Endodermal cell (in vitro differentiated cells): ENCODE measurements at regions not wholly inside any gene's neighbourhood (a gene's known extent, or its start where the extent isn't known, plus 50 kb on each side); places are given as distances from the start of the nearest gene placed in this dataset.

ENCODE experiments used
- DNase-seq: peaks from one replicate; pipeline ENCODE4 v3.0.0-alpha.2; 2017
- H3K27ac ChIP-seq: 2 replicates; pipeline ENCODE4 v1.5.1; 2013; ENCODE audit warnings: mild to moderate bottlenecking, low read depth, low read length, moderate library complexity
- H3K27me3 ChIP-seq: 2 replicates; pipeline ENCODE4 v1.6.1; 2013; ENCODE audit warnings: mild to moderate bottlenecking, low read length, moderate library complexity; ENCODE audit not compliant: insufficient read depth, control insufficient read depth, poor library complexity, severe bottlenecking
- H3K36me3 ChIP-seq: 2 replicates; pipeline ENCODE4 v1.7.0; 2013; ENCODE audit warnings: mild to moderate bottlenecking, low read length, moderate library complexity; ENCODE audit not compliant: control insufficient read depth, insufficient read depth
- H3K4me1 ChIP-seq: one replicate; pipeline ENCODE4 v1.7.0; 2013; ENCODE audit warnings: low read length; ENCODE audit not compliant: control insufficient read depth, insufficient read depth
- H3K4me3 ChIP-seq: 2 replicates; pipeline ENCODE4 v1.5.1; 2013; ENCODE audit warnings: mild to moderate bottlenecking, low read length, moderate library complexity
- H3K9ac ChIP-seq: 2 replicates; pipeline ENCODE4 v1.6.1; 2013; ENCODE audit warnings: mild to moderate bottlenecking, low read length, moderate library complexity; ENCODE audit not compliant: poor library complexity, severe bottlenecking; ENCODE audit errors: extremely low read depth
- H3K9me3 ChIP-seq: 2 replicates; pipeline ENCODE4 v1.6.1; 2013; ENCODE audit warnings: mild to moderate bottlenecking, low read length, moderate library complexity; ENCODE audit not compliant: control insufficient read depth
- H3K27ac Mint-ChIP-seq: 2 replicates; pipeline ENCODE4 v1.8.0; 2020; ENCODE audit warnings: mixed read lengths
- H3K27me3 Mint-ChIP-seq: 2 replicates; pipeline ENCODE4 v1.8.0; 2021; ENCODE audit warnings: mild to moderate bottlenecking, mixed read lengths; ENCODE audit not compliant: insufficient read depth
- H3K36me3 Mint-ChIP-seq: 2 replicates; pipeline ENCODE4 v1.8.0; 2020; ENCODE audit warnings: low read depth, mixed read lengths
- H3K4me1 Mint-ChIP-seq: 2 replicates; pipeline ENCODE4 v1.8.0; 2020; ENCODE audit warnings: mixed read lengths
- H3K4me3 Mint-ChIP-seq: 2 replicates; pipeline ENCODE4 v1.8.0; 2020; ENCODE audit warnings: mild to moderate bottlenecking, moderate library complexity, mixed read lengths
- H3K9me3 Mint-ChIP-seq: 2 replicates; pipeline ENCODE4 v1.8.0; 2020; ENCODE audit warnings: mild to moderate bottlenecking, mixed read lengths
- WGBS, 2 experiments: methylation state at CpG; one replicate each; pipeline versions ENCODE4 v1.1.5 to v1.1.7; 2013; ENCODE audit warnings: missing lambda C conversion rate in 2 of 2, mixed read lengths in 1 of 2; ENCODE audit not compliant: insufficient coverage in 1 of 2, insufficient read length in 1 of 2; 5-methylcytosine and 5-hydroxymethylcytosine counted together
- TF ChIP-seq, protein P1 (sequence below): fragments of 200-600 bp; sonication (generic); conservative IDR thresholded peaks from 2 replicates; pipeline ENCODE4 v1.5.0; 2021; ENCODE audit warnings: antibody characterized with exemption, mild to moderate bottlenecking

GRCh38 chr13:33554919-33555791, 262.8 kb upstream of the RFC3 start:
- TF ChIP-seq, protein P1, sequence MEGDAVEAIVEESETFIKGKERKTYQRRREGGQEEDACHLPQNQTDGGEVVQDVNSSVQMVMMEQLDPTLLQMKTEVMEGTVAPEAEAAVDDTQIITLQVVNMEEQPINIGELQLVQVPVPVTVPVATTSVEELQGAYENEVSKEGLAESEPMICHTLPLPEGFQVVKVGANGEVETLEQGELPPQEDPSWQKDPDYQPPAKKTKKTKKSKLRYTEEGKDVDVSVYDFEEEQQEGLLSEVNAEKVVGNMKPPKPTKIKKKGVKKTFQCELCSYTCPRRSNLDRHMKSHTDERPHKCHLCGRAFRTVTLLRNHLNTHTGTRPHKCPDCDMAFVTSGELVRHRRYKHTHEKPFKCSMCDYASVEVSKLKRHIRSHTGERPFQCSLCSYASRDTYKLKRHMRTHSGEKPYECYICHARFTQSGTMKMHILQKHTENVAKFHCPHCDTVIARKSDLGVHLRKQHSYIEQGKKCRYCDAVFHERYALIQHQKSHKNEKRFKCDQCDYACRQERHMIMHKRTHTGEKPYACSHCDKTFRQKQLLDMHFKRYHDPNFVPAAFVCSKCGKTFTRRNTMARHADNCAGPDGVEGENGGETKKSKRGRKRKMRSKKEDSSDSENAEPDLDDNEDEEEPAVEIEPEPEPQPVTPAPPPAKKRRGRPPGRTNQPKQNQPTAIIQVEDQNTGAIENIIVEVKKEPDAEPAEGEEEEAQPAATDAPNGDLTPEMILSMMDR, result no peak
- no peak overlapping the region for H3K27ac ChIP-seq
- no peak for DNase-seq
- peaks cover 6% of the 10 kb centered on the region for H3K4me1 Mint-ChIP-seq
- no peaks in the 10 kb centered on the region for H3K4me1 ChIP-seq
- WGBS, 2 experiments, result 84 to 100% methylated on average over 1 to 3 of the region's 3 CpGs
- no peak overlapping the region for H3K27ac Mint-ChIP-seq
- H3K36me3 ChIP-seq, result no peaks in the 10 kb centered on the region
- H3K36me3 Mint-ChIP-seq, result no peaks in the 10 kb centered on the region
- no peaks in the 10 kb centered on the region for H3K27me3 Mint-ChIP-seq
- H3K27me3 ChIP-seq, result no peaks in the 10 kb centered on the region
- no peaks in the 10 kb centered on the region for H3K9me3 Mint-ChIP-seq
- H3K4me3 ChIP-seq, result no peak overlapping the region
- no peak overlapping the region for H3K4me3 Mint-ChIP-seq
- no peaks in the 10 kb centered on the region for H3K9me3 ChIP-seq
- no peak overlapping the region for H3K9ac ChIP-seq

GRCh38 chr13:33556828-33557227, 261.1 kb upstream of the RFC3 start:
- TF ChIP-seq, protein P1, result no peak
- H3K27ac Mint-ChIP-seq, result no peak overlapping the region
- no peaks in the 10 kb centered on the region for H3K27me3 ChIP-seq
- no peak overlapping the region for H3K4me3 Mint-ChIP-seq
- no peak overlapping the region for H3K27ac ChIP-seq
- H3K36me3 Mint-ChIP-seq, result no peaks in the 10 kb centered on the region
- no peaks in the 10 kb centered on the region for H3K4me1 ChIP-seq
- H3K4me1 Mint-ChIP-seq, result peaks cover 6% of the 10 kb centered on the region
- no peaks in the 10 kb centered on the region for H3K36me3 ChIP-seq
- no CpG with 5 or more reads among the region's 1 CpG for WGBS, 2 experiments
- no peak overlapping the region for H3K9ac ChIP-seq
- no peak for DNase-seq
- no peaks in the 10 kb centered on the region for H3K27me3 Mint-ChIP-seq
- no peaks in the 10 kb centered on the region for H3K9me3 Mint-ChIP-seq
- no peak overlapping the region for H3K4me3 ChIP-seq
- no peaks in the 10 kb centered on the region for H3K9me3 ChIP-seq

GRCh38 chr13:33560726-33561125, 257.2 kb upstream of the RFC3 start:
- H3K9ac ChIP-seq, result no peak overlapping the region
- no peak overlapping the region for H3K4me3 ChIP-seq
- TF ChIP-seq, protein P1, result no peak
- no peaks in the 10 kb centered on the region for H3K27me3 Mint-ChIP-seq
- H3K9me3 ChIP-seq, result no peaks in the 10 kb centered on the region
- H3K9me3 Mint-ChIP-seq, result no peaks in the 10 kb centered on the region
- no peak for DNase-seq
- H3K4me1 Mint-ChIP-seq, result no peaks in the 10 kb centered on the region
- H3K27ac Mint-ChIP-seq, result no peak overlapping the region
- H3K36me3 Mint-ChIP-seq, result no peaks in the 10 kb centered on the region
- no peaks in the 10 kb centered on the region for H3K36me3 ChIP-seq
- H3K4me3 Mint-ChIP-seq, result no peak overlapping the region
- H3K4me1 ChIP-seq, result no peaks in the 10 kb centered on the region
- H3K27me3 ChIP-seq, result no peaks in the 10 kb centered on the region
- no peak overlapping the region for H3K27ac ChIP-seq
